ENCODE measurements at regions not wholly inside any gene's neighbourhood (a gene's known extent, or its start where the extent isn't known, plus 50 kb on each side); places are given as distances from the start of the nearest gene placed in this dataset.

- no peak overlapping the region for H3K27ac ChIP-seq (ENCODE audit: low read depth, low read length)
- H3K4me1 ChIP-seq (ENCODE audit: insufficient read depth, low read length) = no peaks in the 10 kb centered on the region
- H3K9ac ChIP-seq (ENCODE audit: low read length) = no peak overlapping the region
- H3K9me3 ChIP-seq (ENCODE audit: low read length) = no peaks in the 10 kb centered on the region
- H3K27me3 ChIP-seq (ENCODE audit: control insufficient read depth in 1 of 2, insufficient read depth in 2 of 2, low read length in 2 of 2) = no peaks in the 10 kb centered on the region
- H3K36me3 ChIP-seq (ENCODE audit: insufficient read depth, low read length) = peaks cover 4% of the 10 kb centered on the region
- H3K4me3 ChIP-seq (ENCODE audit: low read depth in 1 of 2, low read length in 2 of 2) = no peak overlapping the region
Observed at GRCh38 chr14:71658261-71658860, 273.9 kb upstream of the RGS6 start.

- peaks cover 4% of the 10 kb centered on the region for H3K36me3 ChIP-seq (ENCODE audit: insufficient read depth, low read length)
- no peak overlapping the region for H3K4me3 ChIP-seq (ENCODE audit: low read depth in 1 of 2, low read length in 2 of 2)
- H3K9ac ChIP-seq (ENCODE audit: low read length) = no peak overlapping the region
- no peaks in the 10 kb centered on the region for H3K27me3 ChIP-seq (ENCODE audit: control insufficient read depth in 1 of 2, insufficient read depth in 2 of 2, low read length in 2 of 2)
- H3K4me1 ChIP-seq (ENCODE audit: insufficient read depth, low read length) = no peaks in the 10 kb centered on the region
- H3K9me3 ChIP-seq (ENCODE audit: low read length) = no peaks in the 10 kb centered on the region
- H3K27ac ChIP-seq (ENCODE audit: low read depth, low read length) = no peak overlapping the region
Observed at GRCh38 chr14:71659159-71659558, 273.1 kb upstream of the RGS6 start.

- Histone ChIP-seq H3K9me3 (ENCODE audit: low read length) (no peaks in the 10 kb centered on the region), H3K4me3 (ENCODE audit: low read depth in 1 of 2, low read length in 2 of 2) (no peak overlapping the region), H3K27me3 (ENCODE audit: control insufficient read depth in 1 of 2, insufficient read depth in 2 of 2, low read length in 2 of 2) (no peaks in the 10 kb centered on the region), H3K4me1 (ENCODE audit: insufficient read depth, low read length) (no peaks in the 10 kb centered on the region), H3K9ac (ENCODE audit: low read length) (no peak overlapping the region), H3K36me3 (ENCODE audit: insufficient read depth, low read length) (peaks cover 4% of the 10 kb centered on the region), H3K27ac (ENCODE audit: low read depth, low read length) (no peak overlapping the region)
Observed at GRCh38 chr14:71661441-71661840, 270.8 kb upstream of the RGS6 start.

DNA sequence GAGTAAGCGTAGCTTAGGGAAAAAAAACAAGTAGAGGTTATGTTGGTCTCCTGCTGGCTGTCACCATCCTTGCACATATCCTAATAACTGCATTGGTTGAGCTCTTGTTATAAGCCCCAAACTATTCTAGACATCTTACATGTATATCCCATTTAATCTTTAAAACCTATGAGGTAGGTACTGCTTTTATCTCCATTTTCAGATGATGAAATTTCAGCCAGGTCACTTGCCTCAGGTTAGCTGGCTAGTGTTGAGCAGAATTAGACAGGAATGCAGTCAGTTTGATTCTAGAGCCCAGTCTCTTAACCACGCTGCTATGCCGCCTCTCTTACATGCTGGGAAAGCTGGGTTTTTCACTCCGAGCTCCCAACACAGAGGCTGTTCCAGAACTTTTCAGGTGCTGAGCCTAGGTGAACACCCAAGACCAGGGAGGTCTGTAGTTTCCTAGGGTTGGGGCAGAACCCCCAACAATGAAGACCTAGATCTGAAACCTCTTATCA, 269.9 kb upstream of the RGS6 start:
- Histone ChIP-seq H3K9ac (ENCODE audit: low read length) (no peak overlapping the region), H3K4me1 (ENCODE audit: insufficient read depth, low read length) (no peaks in the 10 kb centered on the region), H3K27ac (ENCODE audit: low read depth, low read length) (no peak overlapping the region), H3K4me3 (ENCODE audit: low read depth in 1 of 2, low read length in 2 of 2) (no peak overlapping the region), H3K36me3 (ENCODE audit: insufficient read depth, low read length) (peaks cover 4% of the 10 kb centered on the region), H3K27me3 (ENCODE audit: control insufficient read depth in 1 of 2, insufficient read depth in 2 of 2, low read length in 2 of 2) (no peaks in the 10 kb centered on the region), H3K9me3 (ENCODE audit: low read length) (no peaks in the 10 kb centered on the region)

GRCh38 chr14:71665157-71665556, 267.1 kb upstream of the RGS6 start:
- H3K36me3 ChIP-seq (ENCODE audit: insufficient read depth, low read length) = peaks cover 4% of the 10 kb centered on the region
- no peaks in the 10 kb centered on the region for H3K4me1 ChIP-seq (ENCODE audit: insufficient read depth, low read length)
- no peaks in the 10 kb centered on the region for H3K9me3 ChIP-seq (ENCODE audit: low read length)
- H3K9ac ChIP-seq (ENCODE audit: low read length) = no peak overlapping the region
- H3K4me3 ChIP-seq (ENCODE audit: low read depth in 1 of 2, low read length in 2 of 2) = no peak overlapping the region
- no peaks in the 10 kb centered on the region for H3K27me3 ChIP-seq (ENCODE audit: control insufficient read depth in 1 of 2, insufficient read depth in 2 of 2, low read length in 2 of 2)
- no peak overlapping the region for H3K27ac ChIP-seq (ENCODE audit: low read depth, low read length)

DNA sequence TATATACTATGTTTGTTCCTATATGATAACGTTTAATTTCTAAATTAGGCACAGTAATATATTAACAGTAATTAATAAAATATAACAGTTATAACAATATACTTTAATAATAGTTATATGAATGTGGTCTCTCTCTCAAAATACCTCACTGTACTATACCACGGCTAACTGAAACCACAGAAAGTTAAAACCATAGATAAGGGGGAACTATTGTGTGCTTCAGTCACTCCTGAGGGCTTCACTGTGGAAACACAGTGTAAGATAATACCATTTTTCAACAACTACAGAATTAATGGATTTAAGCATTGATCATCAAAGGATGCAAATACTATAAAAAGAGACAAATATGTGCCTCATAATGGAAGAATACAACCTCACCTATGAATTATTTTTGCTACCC, 266.4 kb upstream of the RGS6 start:
- Histone ChIP-seq H3K36me3 (ENCODE audit: insufficient read depth, low read length) (peaks cover 4% of the 10 kb centered on the region), H3K9me3 (ENCODE audit: low read length) (no peaks in the 10 kb centered on the region), H3K4me1 (ENCODE audit: insufficient read depth, low read length) (no peaks in the 10 kb centered on the region), H3K9ac (ENCODE audit: low read length) (no peak overlapping the region), H3K27ac (ENCODE audit: low read depth, low read length) (no peak overlapping the region), H3K4me3 (ENCODE audit: low read depth in 1 of 2, low read length in 2 of 2) (no peak overlapping the region), H3K27me3 (ENCODE audit: control insufficient read depth in 1 of 2, insufficient read depth in 2 of 2, low read length in 2 of 2) (no peaks in the 10 kb centered on the region)

DNA sequence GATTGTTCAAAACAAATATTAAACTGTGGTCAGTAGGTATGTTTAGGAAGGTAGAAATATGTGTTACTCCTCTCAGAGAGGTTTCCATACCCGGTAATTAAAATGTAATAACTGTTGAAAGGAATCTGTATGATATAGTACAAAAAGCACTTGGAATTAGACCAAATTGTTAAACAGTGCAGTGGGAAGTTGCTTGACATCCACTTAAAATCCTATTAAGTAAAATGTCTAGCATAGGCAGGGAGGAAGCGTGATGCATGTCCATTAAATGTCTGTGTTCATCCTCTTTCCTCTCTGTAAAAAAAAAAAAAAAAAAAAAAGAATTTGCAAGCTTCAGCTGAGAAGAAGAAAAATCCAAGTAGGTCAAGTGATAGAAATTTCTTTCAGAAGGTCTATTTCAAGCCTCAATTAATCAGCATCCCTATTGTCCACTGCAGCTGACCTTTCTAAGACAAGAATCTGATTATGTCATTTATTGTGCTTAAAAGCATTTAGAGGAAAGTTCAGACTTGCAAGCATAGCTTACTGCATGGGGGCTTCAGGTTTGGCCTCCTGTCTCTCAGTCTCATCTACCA, 265.6 kb upstream of the RGS6 start:
- Histone ChIP-seq H3K27me3 (ENCODE audit: control insufficient read depth in 1 of 2, insufficient read depth in 2 of 2, low read length in 2 of 2) (no peaks in the 10 kb centered on the region), H3K9ac (ENCODE audit: low read length) (no peak overlapping the region), H3K4me1 (ENCODE audit: insufficient read depth, low read length) (no peaks in the 10 kb centered on the region), H3K36me3 (ENCODE audit: insufficient read depth, low read length) (peaks cover 6% of the 10 kb centered on the region), H3K4me3 (ENCODE audit: low read depth in 1 of 2, low read length in 2 of 2) (no peak overlapping the region), H3K27ac (ENCODE audit: low read depth, low read length) (no peak overlapping the region), H3K9me3 (ENCODE audit: low read length) (no peaks in the 10 kb centered on the region)

- no peaks in the 10 kb centered on the region for H3K27me3 ChIP-seq (ENCODE audit: control insufficient read depth in 1 of 2, insufficient read depth in 2 of 2, low read length in 2 of 2)
- no peaks in the 10 kb centered on the region for H3K9me3 ChIP-seq (ENCODE audit: low read length)
- no peak overlapping the region for H3K4me3 ChIP-seq (ENCODE audit: low read depth in 1 of 2, low read length in 2 of 2)
- H3K4me1 ChIP-seq (ENCODE audit: insufficient read depth, low read length) = no peaks in the 10 kb centered on the region
- H3K36me3 ChIP-seq (ENCODE audit: insufficient read depth, low read length) = peaks cover 15% of the 10 kb centered on the region
- H3K9ac ChIP-seq (ENCODE audit: low read length) = no peak overlapping the region
- no peak overlapping the region for H3K27ac ChIP-seq (ENCODE audit: low read depth, low read length)
Observed at GRCh38 chr14:71668186-71668912, 263.9 kb upstream of the RGS6 start.

DNA sequence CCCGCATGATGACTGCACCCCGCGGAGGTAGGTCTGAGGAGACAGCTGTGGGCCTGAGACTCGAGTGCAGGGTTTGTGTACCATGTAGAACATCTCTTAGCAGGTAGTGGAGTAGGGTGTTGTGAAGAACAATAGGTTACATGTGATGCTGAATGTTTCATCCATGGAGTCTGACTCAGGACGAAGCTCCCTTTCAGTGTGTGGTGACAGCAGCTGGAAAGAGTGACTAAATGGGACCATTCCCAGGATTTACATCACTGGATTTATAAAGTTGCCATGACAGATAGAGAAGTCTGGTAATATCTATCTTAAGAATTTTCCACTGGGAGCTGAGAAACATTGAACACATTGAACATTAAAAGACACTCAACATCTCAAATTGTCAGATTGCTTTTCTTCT, 259.6 kb upstream of the RGS6 start:
- Histone ChIP-seq H3K4me3 (ENCODE audit: low read depth in 1 of 2, low read length in 2 of 2) (no peak overlapping the region), H3K9ac (ENCODE audit: low read length) (no peak overlapping the region), H3K36me3 (ENCODE audit: insufficient read depth, low read length) (peaks cover 15% of the 10 kb centered on the region), H3K27me3 (ENCODE audit: control insufficient read depth in 1 of 2, insufficient read depth in 2 of 2, low read length in 2 of 2) (no peaks in the 10 kb centered on the region), H3K27ac (ENCODE audit: low read depth, low read length) (no peak overlapping the region), H3K9me3 (ENCODE audit: low read length) (no peaks in the 10 kb centered on the region), H3K4me1 (ENCODE audit: insufficient read depth, low read length) (no peaks in the 10 kb centered on the region)

DNA sequence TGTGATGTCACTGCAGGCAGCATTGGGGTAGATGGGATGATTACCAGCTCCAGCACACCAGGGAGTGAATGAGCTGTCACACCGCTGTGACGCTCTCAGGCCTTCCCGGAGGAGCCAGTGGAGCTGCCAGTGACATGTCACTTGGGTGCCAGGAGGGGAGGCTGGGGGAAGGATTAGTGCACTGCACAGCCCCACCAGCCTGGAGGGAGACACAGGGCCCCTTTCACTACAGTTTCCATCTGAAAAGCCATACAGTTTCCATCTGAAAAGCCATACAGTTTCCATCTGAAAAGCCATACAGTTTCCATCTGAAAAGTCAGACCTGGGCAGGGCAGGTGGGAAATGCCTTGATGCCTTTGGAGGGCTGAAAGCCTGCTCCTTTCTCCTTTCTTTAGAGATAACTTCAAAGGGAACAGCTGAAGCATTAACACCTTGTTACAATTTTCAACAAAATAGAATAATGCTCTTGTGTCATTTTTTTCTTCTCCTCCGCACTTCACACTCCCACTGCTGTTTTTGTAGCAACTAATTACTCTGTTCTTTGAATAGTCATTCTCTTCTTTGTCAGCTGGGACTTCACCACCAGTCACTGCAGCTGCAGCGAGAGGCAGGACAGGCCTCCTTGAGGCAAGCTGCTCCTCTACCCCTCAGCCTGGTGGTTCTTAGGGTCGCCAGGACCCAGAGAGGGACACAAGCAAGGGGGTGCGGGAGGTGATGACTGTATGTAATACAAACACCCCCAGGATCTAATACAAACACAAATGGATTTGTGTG, 256.9 kb upstream of the RGS6 start:
- no peak overlapping the region for H3K27ac ChIP-seq (ENCODE audit: low read depth, low read length)
- no peaks in the 10 kb centered on the region for H3K4me1 ChIP-seq (ENCODE audit: insufficient read depth, low read length)
- H3K27me3 ChIP-seq (ENCODE audit: control insufficient read depth in 1 of 2, insufficient read depth in 2 of 2, low read length in 2 of 2) = no peaks in the 10 kb centered on the region
- no peak overlapping the region for H3K4me3 ChIP-seq (ENCODE audit: low read depth in 1 of 2, low read length in 2 of 2)
- H3K9ac ChIP-seq (ENCODE audit: low read length) = no peak overlapping the region
- peaks cover 15% of the 10 kb centered on the region for H3K36me3 ChIP-seq (ENCODE audit: insufficient read depth, low read length)
- no peaks in the 10 kb centered on the region for H3K9me3 ChIP-seq (ENCODE audit: low read length)

DNA sequence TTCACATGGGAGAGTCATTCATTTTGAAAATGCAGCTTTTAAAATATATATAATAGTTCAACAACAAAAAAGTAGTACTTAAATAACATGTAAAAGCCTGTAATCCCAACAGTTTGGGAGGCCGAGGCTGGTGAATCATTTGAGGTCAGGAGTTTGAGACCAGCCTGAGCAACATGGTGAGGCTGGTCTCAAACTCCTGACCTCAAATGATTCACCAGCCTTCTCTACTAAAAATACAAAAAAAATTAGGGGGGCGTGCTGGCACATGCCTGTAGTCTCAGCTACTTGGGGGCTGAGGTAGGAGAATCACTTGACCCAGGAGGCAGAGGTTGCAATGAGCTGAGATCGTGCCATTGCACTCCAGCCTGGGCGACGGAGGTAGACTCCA, 256.3 kb upstream of the RGS6 start:
- Histone ChIP-seq H3K9ac (ENCODE audit: low read length) (no peak overlapping the region), H3K27ac (ENCODE audit: low read depth, low read length) (no peak overlapping the region), H3K36me3 (ENCODE audit: insufficient read depth, low read length) (peaks cover 15% of the 10 kb centered on the region), H3K4me1 (ENCODE audit: insufficient read depth, low read length) (no peaks in the 10 kb centered on the region), H3K4me3 (ENCODE audit: low read depth in 1 of 2, low read length in 2 of 2) (no peak overlapping the region), H3K9me3 (ENCODE audit: low read length) (no peaks in the 10 kb centered on the region), H3K27me3 (ENCODE audit: control insufficient read depth in 1 of 2, insufficient read depth in 2 of 2, low read length in 2 of 2) (no peaks in the 10 kb centered on the region)

All from muscle layer of colon (tissue), 2 donors.